ENCODE measurements at regions not wholly inside any gene's neighbourhood (a gene's known extent, or its start where the extent isn't known, plus 50 kb on each side); places are given as distances from the start of the nearest gene placed in this dataset.

DNA sequence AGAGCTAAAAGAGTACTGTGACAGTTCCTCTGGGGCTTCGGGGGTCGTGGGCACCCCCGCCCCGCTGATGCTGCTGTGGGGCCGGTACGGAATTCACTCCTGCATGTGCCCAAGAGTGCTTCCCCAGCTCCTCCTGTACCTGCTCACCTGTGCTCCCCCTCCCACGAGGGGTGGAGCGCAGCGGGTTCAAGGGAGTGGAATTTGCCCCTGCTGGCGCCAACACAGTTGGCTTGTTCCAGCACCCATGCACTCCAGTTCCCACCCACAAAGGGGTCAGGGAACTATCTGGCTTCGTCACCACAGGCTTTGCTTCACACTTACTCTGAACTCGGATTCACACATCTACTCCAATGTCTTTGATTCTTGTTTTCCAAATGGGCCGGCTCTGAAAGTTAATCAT is 1086.9 kb upstream of the CDH6 start:
- Histone ChIP-seq H3K27me3 (ENCODE audit: control insufficient read depth in 3 of 3, insufficient read depth in 3 of 3, low read length in 3 of 3) (no peaks in the 10 kb centered on the region), H3K27ac (ENCODE audit: low read depth, low read length) (no peak overlapping the region), H3K4me3 (ENCODE audit: low read length in 3 of 3) (no peak overlapping the region), H3K36me3 (ENCODE audit: control insufficient read depth in 3 of 3, insufficient read depth in 3 of 3, low read length in 3 of 3) (no peaks in the 10 kb centered on the region), H3K4me1 (ENCODE audit: control insufficient read depth in 3 of 3, insufficient read depth in 3 of 3, low read length in 3 of 3) (no peaks in the 10 kb centered on the region), H3K9me3 (ENCODE audit: control insufficient read depth in 3 of 3, low read length in 3 of 3) (no peaks in the 10 kb centered on the region), H3K9ac (ENCODE audit: low read depth in 1 of 3, low read length in 3 of 3) (no peak overlapping the region)

DNA sequence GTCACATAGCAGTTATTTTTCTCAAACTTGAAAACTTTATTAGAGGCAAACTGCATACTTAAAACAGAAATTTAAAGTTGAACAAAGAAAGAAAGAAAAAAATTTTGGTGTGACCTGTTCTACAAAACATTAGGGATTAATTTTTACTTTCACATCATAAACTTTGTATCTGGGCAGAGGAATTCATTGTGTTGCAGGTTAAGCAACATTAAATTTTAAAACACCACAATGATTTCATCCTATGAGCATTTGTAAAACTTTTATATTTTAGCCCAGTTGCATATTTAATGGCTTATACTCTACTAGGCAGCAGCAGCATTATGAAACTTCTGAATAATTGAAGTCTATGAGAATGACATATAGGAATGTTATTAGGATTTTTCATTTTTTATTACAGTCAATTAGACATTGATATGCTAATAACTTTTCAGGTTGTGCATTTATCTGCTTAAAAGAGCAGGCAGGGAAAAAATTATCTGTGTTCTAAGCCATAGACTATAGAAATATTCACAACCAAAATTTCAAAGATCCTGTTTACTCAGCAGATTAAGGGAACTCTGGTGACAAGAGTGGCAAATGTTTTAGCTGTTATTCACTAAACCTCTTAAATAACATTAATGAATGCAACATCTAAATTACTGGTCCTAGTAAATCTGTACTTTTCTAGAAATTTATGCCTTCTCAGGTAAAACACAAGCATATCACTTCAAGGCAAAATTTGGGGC is 1088.5 kb upstream of the CDH6 start:
- Histone ChIP-seq H3K36me3 (ENCODE audit: control insufficient read depth in 3 of 3, insufficient read depth in 3 of 3, low read length in 3 of 3) (no peaks in the 10 kb centered on the region), H3K27ac (ENCODE audit: low read depth, low read length) (no peak overlapping the region), H3K9ac (ENCODE audit: low read depth in 1 of 3, low read length in 3 of 3) (no peak overlapping the region)

DNA sequence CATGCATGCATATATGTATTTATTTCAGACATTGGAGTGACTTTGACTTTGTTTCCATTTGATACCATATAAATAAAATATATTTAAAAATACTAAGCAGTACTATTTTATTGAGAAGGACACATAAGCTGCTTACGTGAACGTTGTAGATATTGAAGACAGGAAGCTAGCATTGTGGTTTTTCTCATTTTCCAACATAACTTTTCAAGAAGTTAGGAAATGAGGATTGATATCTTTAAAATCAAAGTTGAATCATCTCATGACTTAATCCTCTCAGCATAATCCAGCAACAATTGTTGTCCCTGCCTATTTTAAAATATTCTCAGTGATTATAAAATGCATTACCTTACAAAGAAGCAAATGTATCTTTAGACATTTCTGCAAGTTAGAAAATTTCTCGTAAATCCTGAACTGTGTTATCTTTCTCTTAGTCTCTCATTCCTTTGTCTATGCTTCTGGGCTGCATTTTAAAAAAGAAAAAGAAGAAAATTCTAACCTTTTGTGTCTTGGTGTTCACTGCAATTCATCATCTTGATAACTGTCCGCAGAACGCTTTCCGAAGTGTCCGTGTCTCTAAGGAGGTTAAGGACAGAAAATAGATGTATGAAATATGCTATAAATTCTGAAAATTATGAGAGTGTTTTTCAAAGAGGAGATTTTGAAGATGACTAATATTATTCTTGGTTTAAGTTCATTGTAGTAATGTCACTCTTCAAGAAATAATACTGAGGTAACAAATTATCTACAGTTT is 1089.9 kb upstream of the CDH6 start:
- no peak overlapping the region for H3K4me3 ChIP-seq (ENCODE audit: low read length in 3 of 3)
- no peak overlapping the region for H3K27ac ChIP-seq (ENCODE audit: low read depth, low read length)
- no peak overlapping the region for H3K9ac ChIP-seq (ENCODE audit: low read depth in 1 of 3, low read length in 3 of 3)
- H3K27me3 ChIP-seq (ENCODE audit: control insufficient read depth in 3 of 3, insufficient read depth in 3 of 3, low read length in 3 of 3): no peaks in the 10 kb centered on the region
- no peaks in the 10 kb centered on the region for H3K36me3 ChIP-seq (ENCODE audit: control insufficient read depth in 3 of 3, insufficient read depth in 3 of 3, low read length in 3 of 3)
- no peaks in the 10 kb centered on the region for H3K9me3 ChIP-seq (ENCODE audit: control insufficient read depth in 3 of 3, low read length in 3 of 3)
- no peaks in the 10 kb centered on the region for H3K4me1 ChIP-seq (ENCODE audit: control insufficient read depth in 3 of 3, insufficient read depth in 3 of 3, low read length in 3 of 3)

More for the DNA sequence above, 1088.5 kb upstream of the CDH6 start:
- Histone ChIP-seq H3K9me3 (ENCODE audit: control insufficient read depth in 3 of 3, low read length in 3 of 3) (no peaks in the 10 kb centered on the region), H3K27me3 (ENCODE audit: control insufficient read depth in 3 of 3, insufficient read depth in 3 of 3, low read length in 3 of 3) (no peaks in the 10 kb centered on the region), H3K4me3 (ENCODE audit: low read length in 3 of 3) (no peak overlapping the region), H3K4me1 (ENCODE audit: control insufficient read depth in 3 of 3, insufficient read depth in 3 of 3, low read length in 3 of 3) (no peaks in the 10 kb centered on the region)

DNA sequence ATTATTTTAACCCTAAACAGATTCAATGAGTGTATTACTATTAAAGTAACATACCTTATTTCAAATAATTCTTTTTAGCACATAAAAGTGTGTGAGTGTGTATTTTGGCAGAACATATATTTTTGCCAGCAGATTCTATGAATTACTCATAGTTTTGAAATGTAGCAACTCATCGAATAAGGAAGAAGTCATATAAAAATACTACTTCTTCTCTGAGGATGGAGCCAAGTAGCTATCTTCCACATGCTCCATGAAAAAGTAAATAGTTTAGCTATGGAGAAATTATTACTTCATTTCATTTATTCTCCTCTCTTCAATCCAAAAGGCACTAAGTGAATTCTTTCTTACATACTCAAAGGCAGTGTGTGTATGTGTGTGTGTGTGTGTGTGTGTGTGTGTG is 1090.4 kb upstream of the CDH6 start:
- Histone ChIP-seq H3K27ac (ENCODE audit: low read depth, low read length) (no peak overlapping the region), H3K4me1 (ENCODE audit: control insufficient read depth in 3 of 3, insufficient read depth in 3 of 3, low read length in 3 of 3) (no peaks in the 10 kb centered on the region), H3K9me3 (ENCODE audit: control insufficient read depth in 3 of 3, low read length in 3 of 3) (no peaks in the 10 kb centered on the region), H3K36me3 (ENCODE audit: control insufficient read depth in 3 of 3, insufficient read depth in 3 of 3, low read length in 3 of 3) (no peaks in the 10 kb centered on the region), H3K9ac (ENCODE audit: low read depth in 1 of 3, low read length in 3 of 3) (no peak overlapping the region), H3K4me3 (ENCODE audit: low read length in 3 of 3) (no peak overlapping the region), H3K27me3 (ENCODE audit: control insufficient read depth in 3 of 3, insufficient read depth in 3 of 3, low read length in 3 of 3) (no peaks in the 10 kb centered on the region)

DNA sequence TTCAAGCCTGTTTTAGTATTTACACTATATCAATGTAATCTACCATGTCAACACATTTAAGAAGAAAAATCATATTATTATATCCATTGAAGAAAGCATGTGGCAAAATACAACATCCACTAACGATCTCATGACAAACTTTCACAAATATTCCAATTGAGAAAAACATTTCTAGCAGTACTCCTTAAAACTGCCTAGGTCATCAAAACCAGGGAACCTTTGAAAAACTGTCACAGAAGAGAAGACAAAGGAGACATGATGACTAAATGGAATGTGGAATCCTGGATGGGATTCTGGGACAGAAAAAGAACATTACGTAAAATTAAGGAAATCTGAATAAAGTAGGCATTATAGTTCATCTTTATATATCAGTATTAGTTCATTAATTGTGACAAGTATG is 1091.3 kb upstream of the CDH6 start:
- no peak overlapping the region for H3K27ac ChIP-seq (ENCODE audit: low read depth, low read length)
- H3K9ac ChIP-seq (ENCODE audit: low read depth in 1 of 3, low read length in 3 of 3): no peak overlapping the region
- H3K4me3 ChIP-seq (ENCODE audit: low read length in 3 of 3): no peak overlapping the region
- H3K9me3 ChIP-seq (ENCODE audit: control insufficient read depth in 3 of 3, low read length in 3 of 3): no peaks in the 10 kb centered on the region
- H3K36me3 ChIP-seq (ENCODE audit: control insufficient read depth in 3 of 3, insufficient read depth in 3 of 3, low read length in 3 of 3): no peaks in the 10 kb centered on the region
- no peaks in the 10 kb centered on the region for H3K27me3 ChIP-seq (ENCODE audit: control insufficient read depth in 3 of 3, insufficient read depth in 3 of 3, low read length in 3 of 3)
- H3K4me1 ChIP-seq (ENCODE audit: control insufficient read depth in 3 of 3, insufficient read depth in 3 of 3, low read length in 3 of 3): no peaks in the 10 kb centered on the region

DNA sequence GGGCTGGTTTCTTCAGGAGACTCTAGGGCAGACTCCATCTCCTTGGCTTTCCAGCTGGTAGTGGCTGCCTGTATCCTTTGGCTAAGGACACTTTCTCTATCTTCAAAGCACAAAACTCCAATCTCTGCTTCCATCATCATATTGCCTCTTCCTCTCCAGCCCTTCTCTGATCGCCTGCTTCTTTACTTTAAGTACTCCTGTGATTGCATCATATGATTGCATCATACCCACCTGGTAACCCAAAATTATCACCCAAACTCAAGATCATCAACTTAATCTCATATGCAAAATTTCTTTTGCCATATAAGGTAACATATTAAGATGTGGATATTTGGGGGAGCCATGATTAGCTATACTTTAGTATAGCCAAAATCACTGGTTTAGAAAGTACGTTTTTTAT is 1092.6 kb upstream of the CDH6 start:
- H3K27ac ChIP-seq (ENCODE audit: low read depth, low read length): no peak overlapping the region
- no peaks in the 10 kb centered on the region for H3K4me1 ChIP-seq (ENCODE audit: control insufficient read depth in 3 of 3, insufficient read depth in 3 of 3, low read length in 3 of 3)
- no peak overlapping the region for H3K9ac ChIP-seq (ENCODE audit: low read depth in 1 of 3, low read length in 3 of 3)
- no peaks in the 10 kb centered on the region for H3K27me3 ChIP-seq (ENCODE audit: control insufficient read depth in 3 of 3, insufficient read depth in 3 of 3, low read length in 3 of 3)
- no peaks in the 10 kb centered on the region for H3K36me3 ChIP-seq (ENCODE audit: control insufficient read depth in 3 of 3, insufficient read depth in 3 of 3, low read length in 3 of 3)
- H3K4me3 ChIP-seq (ENCODE audit: low read length in 3 of 3): no peak overlapping the region
- no peaks in the 10 kb centered on the region for H3K9me3 ChIP-seq (ENCODE audit: control insufficient read depth in 3 of 3, low read length in 3 of 3)

DNA sequence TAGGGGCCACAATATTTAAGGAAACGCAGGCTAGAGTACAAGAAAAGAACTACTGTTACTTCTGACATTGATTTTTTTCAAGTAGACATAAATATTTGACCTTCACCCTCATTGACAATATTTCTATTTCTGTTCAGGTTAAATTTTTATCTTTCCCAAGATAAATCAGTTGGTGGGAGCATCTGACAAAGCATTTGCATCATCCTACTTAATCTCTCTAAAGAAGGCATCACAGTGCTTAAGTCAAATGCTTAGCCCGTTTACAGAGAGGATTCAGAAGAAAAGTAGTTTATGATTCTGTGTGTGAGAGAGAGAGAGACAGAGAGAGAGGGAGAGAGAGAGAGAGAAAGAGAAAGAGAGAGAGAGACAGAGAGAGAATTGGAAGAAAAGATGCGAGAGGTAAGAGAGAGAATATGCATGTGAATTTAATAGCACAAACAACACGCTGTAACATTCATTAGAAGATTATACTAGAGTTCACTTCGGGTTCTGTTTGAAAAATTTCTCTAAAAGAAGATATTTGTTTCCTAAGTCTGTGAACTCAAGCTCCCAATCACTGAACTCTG is 1093.3 kb upstream of the CDH6 start:
- no peak overlapping the region for H3K9ac ChIP-seq (ENCODE audit: low read depth in 1 of 3, low read length in 3 of 3)
- no peaks in the 10 kb centered on the region for H3K27me3 ChIP-seq (ENCODE audit: control insufficient read depth in 3 of 3, insufficient read depth in 3 of 3, low read length in 3 of 3)
- H3K9me3 ChIP-seq (ENCODE audit: control insufficient read depth in 3 of 3, low read length in 3 of 3): no peaks in the 10 kb centered on the region
- no peak overlapping the region for H3K4me3 ChIP-seq (ENCODE audit: low read length in 3 of 3)
- H3K4me1 ChIP-seq (ENCODE audit: control insufficient read depth in 3 of 3, insufficient read depth in 3 of 3, low read length in 3 of 3): no peaks in the 10 kb centered on the region
- no peak overlapping the region for H3K27ac ChIP-seq (ENCODE audit: low read depth, low read length)
- H3K36me3 ChIP-seq (ENCODE audit: control insufficient read depth in 3 of 3, insufficient read depth in 3 of 3, low read length in 3 of 3): no peaks in the 10 kb centered on the region

DNA sequence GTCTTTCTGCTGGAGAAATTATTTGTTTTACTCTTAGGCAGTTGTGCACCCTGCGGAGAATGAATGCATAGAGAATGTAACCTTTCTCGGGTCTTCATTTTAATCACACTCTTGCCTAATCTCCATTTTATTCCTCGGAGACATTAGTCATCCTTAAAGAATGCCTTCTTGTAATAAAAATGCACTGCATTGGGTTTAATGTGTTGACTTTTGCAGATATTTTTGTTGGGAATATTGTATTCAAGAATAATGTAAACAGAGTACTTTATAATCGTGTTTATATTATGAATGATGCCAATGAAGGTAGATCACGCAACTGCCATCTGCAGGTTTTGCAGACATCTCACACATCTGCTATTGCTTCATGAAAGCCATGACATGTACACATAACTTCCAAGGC is 1093.9 kb upstream of the CDH6 start:
- H3K27me3 ChIP-seq (ENCODE audit: control insufficient read depth in 3 of 3, insufficient read depth in 3 of 3, low read length in 3 of 3): no peaks in the 10 kb centered on the region
- no peaks in the 10 kb centered on the region for H3K9me3 ChIP-seq (ENCODE audit: control insufficient read depth in 3 of 3, low read length in 3 of 3)
- H3K4me3 ChIP-seq (ENCODE audit: low read length in 3 of 3): no peak overlapping the region
- no peaks in the 10 kb centered on the region for H3K36me3 ChIP-seq (ENCODE audit: control insufficient read depth in 3 of 3, insufficient read depth in 3 of 3, low read length in 3 of 3)
- no peaks in the 10 kb centered on the region for H3K4me1 ChIP-seq (ENCODE audit: control insufficient read depth in 3 of 3, insufficient read depth in 3 of 3, low read length in 3 of 3)
- H3K27ac ChIP-seq (ENCODE audit: low read depth, low read length): no peak overlapping the region
- no peak overlapping the region for H3K9ac ChIP-seq (ENCODE audit: low read depth in 1 of 3, low read length in 3 of 3)

DNA sequence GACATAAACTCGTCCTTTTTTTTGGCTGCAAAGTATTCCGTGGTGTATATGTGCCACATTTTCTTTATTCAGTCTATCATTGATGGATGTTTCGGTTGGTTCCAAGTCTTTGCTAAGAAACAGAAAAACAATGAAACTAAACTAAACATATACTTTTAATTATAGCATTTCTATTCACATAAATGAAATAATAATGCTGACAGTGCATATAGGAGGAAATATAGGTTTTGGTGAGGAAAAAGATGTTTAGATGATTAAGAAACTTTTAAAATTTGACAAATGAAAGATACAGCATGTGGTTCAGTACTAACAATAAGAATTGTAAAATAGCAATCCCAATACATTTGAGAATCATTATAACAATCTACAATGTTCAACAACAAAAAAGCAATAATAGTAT is 1094.5 kb upstream of the CDH6 start:
- Histone ChIP-seq H3K4me3 (ENCODE audit: low read length in 3 of 3) (no peak overlapping the region), H3K27me3 (ENCODE audit: control insufficient read depth in 3 of 3, insufficient read depth in 3 of 3, low read length in 3 of 3) (no peaks in the 10 kb centered on the region), H3K27ac (ENCODE audit: low read depth, low read length) (no peak overlapping the region), H3K9ac (ENCODE audit: low read depth in 1 of 3, low read length in 3 of 3) (no peak overlapping the region), H3K36me3 (ENCODE audit: control insufficient read depth in 3 of 3, insufficient read depth in 3 of 3, low read length in 3 of 3) (no peaks in the 10 kb centered on the region), H3K9me3 (ENCODE audit: control insufficient read depth in 3 of 3, low read length in 3 of 3) (no peaks in the 10 kb centered on the region), H3K4me1 (ENCODE audit: control insufficient read depth in 3 of 3, insufficient read depth in 3 of 3, low read length in 3 of 3) (no peaks in the 10 kb centered on the region)

DNA sequence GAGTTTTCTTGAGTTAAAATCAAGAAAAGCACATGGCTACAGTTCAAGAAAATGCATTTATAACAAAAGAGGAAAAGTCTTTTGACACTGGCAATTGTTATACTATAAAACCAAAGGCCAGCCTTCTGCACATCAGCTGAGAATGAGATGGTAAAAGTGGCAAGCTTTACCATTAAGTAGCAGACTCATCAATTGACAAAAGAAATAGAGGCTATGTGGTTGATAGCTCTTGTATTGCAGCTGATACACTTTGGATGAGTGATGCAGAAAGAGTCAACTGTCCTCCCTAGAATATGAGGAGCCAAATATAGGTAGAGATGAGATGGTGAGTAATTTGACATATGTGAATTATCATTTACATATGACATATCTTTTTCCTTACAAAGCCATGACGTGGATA is 1100.9 kb upstream of the CDH6 start:
- H3K4me1 ChIP-seq (ENCODE audit: control insufficient read depth in 3 of 3, insufficient read depth in 3 of 3, low read length in 3 of 3): no peaks in the 10 kb centered on the region
- no peak overlapping the region for H3K9ac ChIP-seq (ENCODE audit: low read depth in 1 of 3, low read length in 3 of 3)
- H3K4me3 ChIP-seq (ENCODE audit: low read length in 3 of 3): no peak overlapping the region
- no peaks in the 10 kb centered on the region for H3K36me3 ChIP-seq (ENCODE audit: control insufficient read depth in 3 of 3, insufficient read depth in 3 of 3, low read length in 3 of 3)
- no peak overlapping the region for H3K27ac ChIP-seq (ENCODE audit: low read depth, low read length)
- no peaks in the 10 kb centered on the region for H3K27me3 ChIP-seq (ENCODE audit: control insufficient read depth in 3 of 3, insufficient read depth in 3 of 3, low read length in 3 of 3)
- H3K9me3 ChIP-seq (ENCODE audit: control insufficient read depth in 3 of 3, low read length in 3 of 3): no peaks in the 10 kb centered on the region

Data from skeletal muscle tissue (tissue), 3 donors.